NT2/D1 (cell line): ENCODE measurements at regions not wholly inside any gene's neighbourhood (a gene's known extent, or its start where the extent isn't known, plus 50 kb on each side); places are given as distances from the start of the nearest gene placed in this dataset.

Source experiments
- SUZ12 ChIP-seq: IDR thresholded peaks from 2 replicates; pipeline ENCODE4 v1.6.1; 2011; ENCODE audit not compliant: insufficient read length, insufficient read depth; ENCODE audit errors: extremely low read depth
- YY1 ChIP-seq: IDR thresholded peaks from 2 replicates; pipeline ENCODE4 v1.6.1; 2011; ENCODE audit not compliant: insufficient read length, insufficient read depth
- ZNF274 ChIP-seq: IDR thresholded peaks from 2 replicates; pipeline ENCODE4 v1.6.1; 2011; ENCODE audit warnings: mild to moderate bottlenecking, low read depth, low read length

GRCh38 chr11:90310210-90310609, 87.4 kb upstream of the CHORDC1 start:
- TF ChIP-seq YY1 (no peak), SUZ12 (no peak), ZNF274 (no peak)
